GM19324 (cell line): ENCODE measurements at regions not wholly inside any gene's neighbourhood (a gene's known extent, or its start where the extent isn't known, plus 50 kb on each side); places are given as distances from the start of the nearest gene placed in this dataset.
"Not testable (repeated sequence)": the region's sequence is repeated elsewhere in the genome, so short reads cannot be mapped to it uniquely, and the experiment has no call there.

Experiments
- ATAC-seq: cut with Tn5 transposase; IDR thresholded peaks from one replicate; pipeline ENCODE4 v1.9.1; 2021; ENCODE audit warnings: mild to moderate bottlenecking, moderate library complexity; ENCODE audit not compliant: unreplicated experiment, low FRiP score

- ATAC-seq = no peak
Measured at GRCh38 chr2:120635146-120635545, 100.5 kb upstream of the GLI2 start.

- ATAC-seq = no peak
Measured at GRCh38 chr2:120637847-120638246, 97.8 kb upstream of the GLI2 start.

GRCh38 chr2:120638450-120638849 lies 97.2 kb upstream of the GLI2 start:
- no peak for ATAC-seq

- ATAC-seq = no peak
Measured at GRCh38 chr2:120641366-120641771, 94.3 kb upstream of the GLI2 start.

GRCh38 chr2:120642646-120643045 lies 93.0 kb upstream of the GLI2 start:
- no peak for ATAC-seq

- ATAC-seq = no peak
Measured at GRCh38 chr2:120646994-120647393, 88.7 kb upstream of the GLI2 start.

GRCh38 chr2:120647487-120647886 lies 88.2 kb upstream of the GLI2 start:
- ATAC-seq = no peak

- ATAC-seq = not testable (repeated sequence)
Measured at GRCh38 chr2:120649381-120649780, 86.3 kb upstream of the GLI2 start.

GRCh38 chr2:120650022-120650644 lies 85.5 kb upstream of the GLI2 start:
- ATAC-seq = no peak

- no peak for ATAC-seq
Measured at GRCh38 chr2:120651818-120652217, 83.8 kb upstream of the GLI2 start.

GRCh38 chr2:120653046-120653445 lies 82.6 kb upstream of the GLI2 start:
- ATAC-seq = no peak

- ATAC-seq = no peak
Measured at GRCh38 chr2:120653871-120654270, 81.8 kb upstream of the GLI2 start.

- ATAC-seq = no peak
Measured at GRCh38 chr2:120654381-120655134, 81.1 kb upstream of the GLI2 start.

- no peak for ATAC-seq
Measured at GRCh38 chr2:120656273-120656950, 79.3 kb upstream of the GLI2 start.

- ATAC-seq = no peak
Measured at GRCh38 chr2:120658042-120658769, 77.5 kb upstream of the GLI2 start.

- ATAC-seq = no peak
Measured at GRCh38 chr2:120658770-120659158, 76.9 kb upstream of the GLI2 start.

GRCh38 chr2:120659275-120659977 lies 76.2 kb upstream of the GLI2 start:
- no peak for ATAC-seq

- ATAC-seq = no peak
Measured at GRCh38 chr2:120660056-120660694, 75.5 kb upstream of the GLI2 start.

GRCh38 chr2:120660771-120661459 lies 74.8 kb upstream of the GLI2 start:
- no peak for ATAC-seq
